GM20000 (cell line): ENCODE measurements at regions not wholly inside any gene's neighbourhood (a gene's known extent, or its start where the extent isn't known, plus 50 kb on each side); places are given as distances from the start of the nearest gene placed in this dataset.

Experiments used
- DNase-seq: peaks from one replicate; pipeline ENCODE4 v3.0.0; 2012; ENCODE audit warnings: low spot score
- TF ChIP-seq, protein P1 (sequence below): IDR thresholded peaks from 2 replicates; pipeline ENCODE4 v1.5.1; 2012; ENCODE audit warnings: mild to moderate bottlenecking, control low read depth; ENCODE audit errors: extremely low read depth, missing control alignments

DNA sequence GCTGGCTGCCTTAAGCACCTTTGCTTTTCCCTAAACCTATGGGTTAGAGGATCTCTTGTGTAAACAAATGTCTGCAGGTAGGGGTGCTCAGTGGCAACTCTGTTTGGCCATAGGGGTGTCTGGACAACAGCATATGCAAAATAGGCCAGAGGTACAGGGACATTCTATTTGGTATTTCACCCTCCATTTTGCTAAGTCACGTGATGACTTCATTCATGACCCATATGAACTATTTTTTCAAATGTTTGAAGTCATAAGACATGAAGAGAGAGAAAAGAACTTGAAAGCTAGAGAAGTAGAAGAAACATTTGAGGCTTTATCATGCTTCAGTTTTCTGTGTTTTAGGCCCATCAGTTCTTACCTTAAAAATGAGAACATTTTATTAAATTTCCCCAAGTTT is 370.2 kb downstream of the GADD45G start:
- TF ChIP-seq, protein P1, sequence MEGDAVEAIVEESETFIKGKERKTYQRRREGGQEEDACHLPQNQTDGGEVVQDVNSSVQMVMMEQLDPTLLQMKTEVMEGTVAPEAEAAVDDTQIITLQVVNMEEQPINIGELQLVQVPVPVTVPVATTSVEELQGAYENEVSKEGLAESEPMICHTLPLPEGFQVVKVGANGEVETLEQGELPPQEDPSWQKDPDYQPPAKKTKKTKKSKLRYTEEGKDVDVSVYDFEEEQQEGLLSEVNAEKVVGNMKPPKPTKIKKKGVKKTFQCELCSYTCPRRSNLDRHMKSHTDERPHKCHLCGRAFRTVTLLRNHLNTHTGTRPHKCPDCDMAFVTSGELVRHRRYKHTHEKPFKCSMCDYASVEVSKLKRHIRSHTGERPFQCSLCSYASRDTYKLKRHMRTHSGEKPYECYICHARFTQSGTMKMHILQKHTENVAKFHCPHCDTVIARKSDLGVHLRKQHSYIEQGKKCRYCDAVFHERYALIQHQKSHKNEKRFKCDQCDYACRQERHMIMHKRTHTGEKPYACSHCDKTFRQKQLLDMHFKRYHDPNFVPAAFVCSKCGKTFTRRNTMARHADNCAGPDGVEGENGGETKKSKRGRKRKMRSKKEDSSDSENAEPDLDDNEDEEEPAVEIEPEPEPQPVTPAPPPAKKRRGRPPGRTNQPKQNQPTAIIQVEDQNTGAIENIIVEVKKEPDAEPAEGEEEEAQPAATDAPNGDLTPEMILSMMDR: no peak
- DNase-seq: no peak

DNA sequence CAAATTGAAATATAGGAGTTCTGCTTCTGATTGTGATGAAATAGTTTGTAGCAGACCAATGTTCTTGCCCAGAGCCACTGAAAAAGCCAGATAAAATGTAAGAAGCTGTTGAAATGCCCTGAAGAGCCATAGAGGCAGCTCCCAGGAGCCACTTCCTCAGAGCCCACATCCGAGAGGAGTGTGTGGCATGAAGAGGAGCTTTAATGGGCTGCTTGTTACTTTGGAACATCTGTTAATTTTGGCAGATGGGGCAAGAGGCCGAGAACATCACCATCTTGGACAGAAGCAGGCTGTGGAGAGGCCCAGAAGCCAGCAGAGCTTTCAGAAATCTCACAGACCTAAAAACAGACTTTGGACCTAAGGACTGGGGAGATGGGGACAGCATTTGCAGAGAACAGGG is 370.8 kb downstream of the GADD45G start:
- no peak for DNase-seq
- TF ChIP-seq, protein P1: no peak

DNA sequence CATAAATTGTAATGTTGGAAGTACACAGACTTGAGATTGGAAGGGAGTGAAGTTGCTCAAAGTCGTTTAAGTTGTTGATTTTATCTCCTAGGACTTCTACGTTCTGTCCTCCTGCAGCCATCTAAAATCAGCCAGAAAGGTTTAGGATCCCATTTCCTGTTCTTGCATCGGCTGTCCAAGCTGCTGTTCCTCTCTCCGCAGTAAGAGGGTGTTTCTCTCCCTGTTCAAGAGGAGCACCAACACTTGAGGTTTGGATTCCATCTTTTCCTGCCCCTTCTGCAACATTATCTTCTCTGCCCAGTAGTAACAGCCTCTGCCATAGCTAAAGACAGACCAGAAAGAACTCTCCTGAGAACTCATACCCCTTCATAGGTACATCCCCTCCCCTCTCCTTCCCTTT is 373.4 kb downstream of the GADD45G start:
- TF ChIP-seq, protein P1: no peak
- no peak for DNase-seq

DNA sequence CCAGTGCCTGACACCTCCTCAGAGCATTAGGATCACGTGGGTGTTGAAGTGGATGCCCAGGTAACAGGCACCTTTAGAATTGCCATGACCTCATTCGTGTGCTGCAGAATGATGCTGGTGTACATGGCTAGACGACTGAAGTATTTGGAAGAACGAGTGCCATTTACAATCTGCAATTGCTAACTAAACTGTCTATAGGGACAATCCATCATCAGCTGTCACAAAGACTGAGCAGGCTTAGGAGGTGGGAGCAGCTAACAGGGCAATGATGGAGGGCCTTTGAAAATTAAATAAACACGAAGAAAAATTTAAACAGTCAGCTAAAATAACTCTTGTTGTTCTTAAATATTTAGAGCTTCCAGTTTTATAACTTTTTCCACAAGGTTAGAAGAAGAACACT is 375.8 kb downstream of the GADD45G start:
- no peak for DNase-seq
- TF ChIP-seq, protein P1: no peak

DNA sequence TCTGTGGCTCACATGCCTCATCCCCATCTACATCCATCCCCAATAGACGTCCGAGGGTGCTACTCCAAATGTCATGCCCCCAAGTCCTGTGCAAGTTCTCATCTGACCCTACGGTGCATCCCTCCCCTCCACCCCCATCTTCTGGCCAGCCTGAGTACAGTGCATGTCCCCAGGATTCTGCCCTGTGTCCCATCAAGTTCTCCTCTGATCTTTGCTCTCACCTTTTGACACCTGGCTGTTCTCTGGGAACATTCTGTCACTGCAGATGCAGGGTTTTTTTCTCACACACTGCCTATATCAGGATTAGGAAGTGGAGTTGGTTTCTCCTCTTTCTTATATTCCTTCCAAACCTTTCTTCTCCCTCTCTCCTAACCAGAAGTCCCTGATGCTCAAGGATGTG is 377.2 kb downstream of the GADD45G start:
- TF ChIP-seq, protein P1: no peak
- DNase-seq: no peak

DNA sequence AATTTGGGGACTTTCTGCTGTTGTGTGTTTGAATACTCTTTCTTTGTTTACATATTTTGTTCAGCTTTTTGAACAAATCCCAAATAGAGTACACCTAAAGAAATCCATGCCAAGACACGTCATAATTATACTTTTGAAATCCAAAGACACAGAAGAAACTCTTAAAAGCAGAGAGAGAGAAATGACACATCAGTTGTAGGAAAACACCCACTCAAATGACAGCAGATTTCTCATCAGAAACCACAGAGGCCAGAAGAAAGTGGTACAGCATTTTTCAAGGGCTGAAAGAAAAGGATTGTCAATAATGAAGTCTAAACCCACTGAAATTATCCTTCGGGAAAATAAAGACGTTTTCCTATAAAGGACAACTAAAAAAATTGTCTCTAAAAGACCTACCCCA is 378.6 kb downstream of the GADD45G start:
- no peak for DNase-seq
- TF ChIP-seq, protein P1: no peak

DNA sequence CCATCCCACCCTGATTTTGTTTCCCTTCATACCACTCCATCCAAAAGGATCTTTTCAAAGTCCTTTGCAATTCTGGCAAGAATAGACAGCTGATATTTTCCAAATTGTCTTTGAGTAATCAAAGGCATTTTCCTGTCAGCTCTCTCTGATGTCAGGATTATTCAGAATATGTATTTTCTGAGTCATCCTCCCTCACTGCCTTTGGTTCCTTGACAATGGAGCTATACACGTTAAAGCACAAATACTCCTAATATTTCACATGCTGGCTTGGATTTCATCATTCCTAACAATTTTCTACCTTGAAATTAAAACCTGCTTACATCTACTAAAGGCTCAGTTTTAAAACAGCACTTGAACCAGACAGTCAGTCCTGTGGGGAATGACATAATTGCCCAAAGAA is 379.4 kb downstream of the GADD45G start:
- TF ChIP-seq, protein P1: no peak
- no peak for DNase-seq
